ENCODE measurements at regions not wholly inside any gene's neighbourhood (a gene's known extent, or its start where the extent isn't known, plus 50 kb on each side); places are given as distances from the start of the nearest gene placed in this dataset.

GRCh38 chr14:42893183-42893582 is 1286.5 kb downstream of the LRFN5 start:
- Histone ChIP-seq H3K4me1 (ENCODE audit: control insufficient read depth in 1 of 2, insufficient read depth in 2 of 2, low read depth in 1 of 2, low read length in 1 of 2) (no peaks in the 10 kb centered on the region), H2AFZ (ENCODE audit: low read depth) (no peak overlapping the region), H4K20me1 (ENCODE audit: insufficient read depth) (no peaks in the 10 kb centered on the region), H3K9ac (no peak overlapping the region), H3K9me2 (no peaks in the 10 kb centered on the region), H3K79me2 (ENCODE audit: insufficient read depth) (no peaks in the 10 kb centered on the region), H3K4me2 (no peak overlapping the region), H3K27ac (ENCODE audit: low read depth in 2 of 2, low read length in 1 of 2) (no peak overlapping the region), H3K36me3 (replicated peaks in 1 of 2; ENCODE audit: control insufficient read depth in 1 of 2, insufficient read depth in 2 of 2, low read length in 1 of 2) (no peaks in the 10 kb centered on the region), H3K4me3 (ENCODE audit: low read depth in 2 of 2, low read length in 1 of 2) (no peak overlapping the region), H3K9me3 (no peaks in the 10 kb centered on the region), H3K27me3 (ENCODE audit: insufficient read depth) (no peaks in the 10 kb centered on the region), H3F3A (replicated peaks; ENCODE audit: insufficient read depth) (no peaks in the 10 kb centered on the region)
- WGBS (ENCODE audit: low lambda C conversion rate), result 0% methylated on average over 1 of the region's 1 CpG
- DNase-seq, result no peak
- CTCF ChIA-PET, result no interaction called here
- POLR2A ChIA-PET, result no interaction called here
- TF ChIP-seq, protein P1, sequence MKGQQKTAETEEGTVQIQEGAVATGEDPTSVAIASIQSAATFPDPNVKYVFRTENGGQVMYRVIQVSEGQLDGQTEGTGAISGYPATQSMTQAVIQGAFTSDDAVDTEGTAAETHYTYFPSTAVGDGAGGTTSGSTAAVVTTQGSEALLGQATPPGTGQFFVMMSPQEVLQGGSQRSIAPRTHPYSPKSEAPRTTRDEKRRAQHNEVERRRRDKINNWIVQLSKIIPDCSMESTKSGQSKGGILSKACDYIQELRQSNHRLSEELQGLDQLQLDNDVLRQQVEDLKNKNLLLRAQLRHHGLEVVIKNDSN (IDR thresholded peaks at IDR 0.05; ENCODE audit: borderline replicate concordance, low read depth), result no peak
- TF ChIP-seq RAD21 (IDR thresholded peaks at IDR 0.05; ENCODE audit: low read length) (no peak), RCOR1 (IDR thresholded peaks at IDR 0.05; ENCODE audit: low read length) (no peak), FOXJ3 (CRISPR knock-in tag; IDR thresholded peaks at IDR 0.05) (no peak), FOXM1 (IDR thresholded peaks at IDR 0.05; ENCODE audit: low read depth) (no peak), TCF12 (IDR thresholded peaks at IDR 0.05) (no peak), YY1 (IDR thresholded peaks at IDR 0.05; ENCODE audit: low read depth) (no peak), CTCF (IDR thresholded peaks at IDR 0.05) (no peak), EP300 (IDR thresholded peaks at IDR 0.05; ENCODE audit: borderline replicate concordance in 1 of 2, low read depth in 1 of 2, low read length in 1 of 2) (no peak), CHD2 (IDR thresholded peaks at IDR 0.05; ENCODE audit: low read length, partially characterized antibody) (no peak), REST (IDR thresholded peaks at IDR 0.05; ENCODE audit: low read depth, low read length) (no peak), PBX3 (IDR thresholded peaks at IDR 0.05) (no peak), RFX5 (IDR thresholded peaks at IDR 0.05; ENCODE audit: low read length) (no peak)
- TF ChIP-seq, protein P2, sequence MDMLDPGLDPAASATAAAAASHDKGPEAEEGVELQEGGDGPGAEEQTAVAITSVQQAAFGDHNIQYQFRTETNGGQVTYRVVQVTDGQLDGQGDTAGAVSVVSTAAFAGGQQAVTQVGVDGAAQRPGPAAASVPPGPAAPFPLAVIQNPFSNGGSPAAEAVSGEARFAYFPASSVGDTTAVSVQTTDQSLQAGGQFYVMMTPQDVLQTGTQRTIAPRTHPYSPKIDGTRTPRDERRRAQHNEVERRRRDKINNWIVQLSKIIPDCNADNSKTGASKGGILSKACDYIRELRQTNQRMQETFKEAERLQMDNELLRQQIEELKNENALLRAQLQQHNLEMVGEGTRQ (IDR thresholded peaks at IDR 0.05; ENCODE audit: borderline replicate concordance, low read depth, low read length), result no peak

Data from SK-N-SH (cell line).